GM21367 (cell line): ENCODE measurements at regions not wholly inside any gene's neighbourhood (a gene's known extent, or its start where the extent isn't known, plus 50 kb on each side); places are given as distances from the start of the nearest gene placed in this dataset.

ENCODE experiments used
- ATAC-seq: cut with Tn5 transposase; IDR thresholded peaks from one replicate; pipeline ENCODE4 v1.9.1; 2021; ENCODE audit not compliant: unreplicated experiment

DNA sequence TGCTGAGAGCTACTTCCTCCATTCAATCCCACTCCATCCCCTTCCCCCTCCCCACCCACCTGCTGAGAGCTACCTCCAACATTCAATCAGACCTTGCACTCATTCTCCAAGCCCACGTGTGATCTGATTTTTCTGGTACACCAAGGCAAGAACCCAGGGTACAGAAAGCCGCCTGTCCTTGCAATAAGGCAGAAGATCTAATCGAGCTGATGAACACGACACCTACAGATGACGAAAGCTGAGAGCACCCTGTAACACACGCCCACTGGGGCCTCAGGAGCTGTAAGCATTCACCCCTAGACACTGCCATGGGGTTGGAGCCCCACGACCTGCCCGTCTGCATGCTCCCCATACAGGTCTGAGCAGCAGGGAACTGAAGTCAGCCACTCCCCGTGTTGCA is 58.3 kb downstream of the TRIML1 start:
- no peak for ATAC-seq

DNA sequence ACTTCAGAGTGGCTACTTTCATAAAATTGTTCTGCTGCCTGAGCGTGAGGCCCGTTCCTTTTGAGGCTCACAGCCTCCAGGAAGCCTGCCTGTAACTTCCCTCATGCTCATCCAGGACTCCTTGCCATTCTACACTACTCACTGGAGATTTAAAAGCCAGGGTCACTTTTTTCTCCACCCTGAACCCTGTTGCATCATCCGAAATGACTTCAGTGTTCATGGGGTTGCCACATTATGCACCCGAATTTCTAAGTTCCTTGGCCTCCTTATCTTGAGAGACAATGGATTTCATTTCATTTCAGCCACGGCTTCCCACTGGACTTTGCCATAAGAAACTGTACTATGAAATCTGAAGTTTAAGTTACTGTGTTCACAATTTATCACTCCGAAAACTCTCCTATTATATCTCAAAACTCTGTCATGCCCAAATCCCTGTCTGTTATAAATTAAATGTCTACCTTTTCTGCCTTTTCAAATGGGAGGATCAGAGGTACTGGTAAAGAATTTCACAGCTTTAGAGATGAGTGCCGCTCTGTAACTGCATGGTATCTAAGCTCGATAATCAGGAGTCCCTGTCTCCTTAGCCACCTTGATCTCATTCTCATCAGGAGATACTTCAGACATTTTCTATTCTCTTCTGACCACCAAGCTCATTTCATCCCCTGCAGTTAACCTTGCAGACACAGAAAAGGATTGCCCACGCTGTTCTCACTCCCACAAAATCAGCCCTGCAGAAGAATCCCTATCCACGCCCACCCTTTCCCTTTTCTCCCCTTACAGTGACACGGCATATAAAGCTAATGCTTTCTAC is 59.9 kb downstream of the TRIML1 start:
- ATAC-seq = no peak

DNA sequence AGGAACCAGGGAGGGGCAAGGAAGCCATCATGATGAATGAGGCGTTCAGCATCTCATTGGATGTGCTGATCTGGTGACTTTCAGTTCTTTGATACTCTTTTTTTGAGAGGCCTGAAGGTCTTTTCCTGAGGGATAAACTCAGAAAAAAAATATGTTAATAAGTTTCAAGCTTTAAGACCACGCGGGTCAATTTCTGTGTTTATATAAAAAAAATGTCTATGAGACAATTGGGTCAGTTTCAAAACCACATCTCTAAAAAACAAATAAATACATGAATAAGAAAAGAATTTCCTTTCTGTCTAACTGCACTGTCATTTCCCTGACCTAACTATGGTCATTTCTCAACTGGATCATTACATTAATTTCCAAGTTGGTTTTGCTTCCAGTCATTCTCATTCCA is 62.6 kb downstream of the TRIML1 start:
- no peak for ATAC-seq

DNA sequence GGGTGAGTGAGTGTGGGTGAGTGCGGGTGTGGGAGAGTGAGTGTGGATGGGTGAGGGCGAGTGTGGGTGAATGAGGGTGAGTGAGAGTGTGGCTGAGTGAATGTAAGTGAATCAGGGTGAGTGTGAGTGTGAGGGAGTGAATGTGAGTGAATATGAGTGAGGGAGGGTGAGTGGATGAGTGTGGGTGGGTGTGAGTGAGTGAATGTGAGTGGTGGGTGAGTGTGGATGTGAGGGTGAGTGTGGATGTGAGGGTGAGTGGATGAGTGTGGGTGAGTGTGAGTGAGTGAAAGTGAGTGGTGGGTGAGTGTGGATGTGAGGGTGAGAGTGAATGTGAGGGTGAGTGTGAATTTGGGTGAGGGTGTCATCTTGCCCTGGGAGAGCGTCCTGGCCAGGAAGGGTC is 67.5 kb downstream of the TRIML1 start:
- ATAC-seq = no peak

GRCh38 chr4:188214861-188215260 is 75.6 kb downstream of the TRIML1 start:
- ATAC-seq = no peak

GRCh38 chr4:188218392-188218791 is 79.2 kb downstream of the TRIML1 start:
- ATAC-seq = no peak

GRCh38 chr4:188220006-188220405 is 80.8 kb downstream of the TRIML1 start:
- ATAC-seq = no peak

DNA sequence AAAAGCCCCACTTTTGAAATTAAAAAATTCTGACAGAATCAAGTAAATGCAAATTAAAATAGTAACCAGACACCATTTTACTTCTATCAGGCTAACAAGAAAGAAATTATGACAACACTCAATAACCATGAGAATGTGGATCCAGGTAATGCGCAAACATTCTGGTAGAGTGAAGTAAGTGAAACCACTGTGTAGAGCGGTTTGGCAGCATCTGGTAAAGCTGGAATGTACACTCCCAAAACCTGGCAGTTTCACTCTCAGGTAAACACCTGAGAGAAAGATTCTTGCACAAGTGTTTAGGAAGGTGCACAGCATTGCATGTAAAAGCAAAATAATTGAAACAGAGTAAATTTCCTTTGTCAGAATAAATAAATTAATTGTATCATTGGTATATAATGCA is 81.8 kb downstream of the TRIML1 start:
- ATAC-seq = no peak

GRCh38 chr4:188228279-188228678 is 89.0 kb downstream of the TRIML1 start:
- no peak for ATAC-seq

GRCh38 chr4:188232428-188232827 is 93.2 kb downstream of the TRIML1 start:
- ATAC-seq = no peak

GRCh38 chr4:188242041-188242440 is 102.8 kb downstream of the TRIML1 start:
- ATAC-seq = no peak

GRCh38 chr4:188245651-188246050 is 106.4 kb downstream of the TRIML1 start:
- ATAC-seq = no peak

- no peak for ATAC-seq
Measured at GRCh38 chr4:188246488-188246887, 107.2 kb downstream of the TRIML1 start.

GRCh38 chr4:188254211-188254610 is 115.0 kb downstream of the TRIML1 start:
- no peak for ATAC-seq

DNA sequence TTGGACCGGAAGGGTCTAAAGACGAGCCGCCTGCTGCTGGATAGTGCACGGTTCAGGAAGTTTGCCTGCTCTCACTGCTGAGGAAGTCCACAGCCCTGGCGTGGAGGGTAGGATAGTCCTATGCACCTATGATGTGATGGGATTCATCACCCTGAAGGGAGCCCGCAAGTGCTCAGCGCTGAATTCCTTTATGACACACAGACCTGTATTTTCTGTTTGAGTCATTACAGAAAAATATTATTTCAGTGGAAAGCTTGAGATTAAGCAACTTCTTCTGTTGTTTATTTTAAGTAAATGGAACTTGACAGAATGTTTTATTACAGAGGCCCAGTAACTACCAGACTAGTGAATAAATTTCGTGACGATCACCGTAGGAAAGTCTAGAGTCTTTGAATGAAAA is 123.2 kb downstream of the TRIML1 start:
- ATAC-seq = no peak

DNA sequence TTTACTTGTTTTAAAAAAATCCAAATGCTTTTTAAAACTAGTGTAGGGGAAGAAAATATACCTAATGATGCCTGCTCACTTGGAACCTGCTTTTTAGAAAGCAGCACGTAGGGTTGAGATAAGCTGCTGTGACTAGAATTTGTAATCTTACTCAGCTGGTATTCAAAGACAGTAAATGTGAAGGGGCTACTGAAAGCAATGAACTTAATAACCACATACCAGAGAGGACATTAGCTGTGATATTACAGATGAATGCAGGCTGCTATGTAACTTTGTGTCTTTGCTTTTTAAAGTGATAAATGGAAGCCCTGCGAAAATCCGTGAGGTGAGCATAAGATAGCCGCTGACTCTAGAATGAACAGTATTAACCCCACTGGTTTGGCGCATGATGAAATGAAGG is 124.1 kb downstream of the TRIML1 start:
- ATAC-seq = no peak

DNA sequence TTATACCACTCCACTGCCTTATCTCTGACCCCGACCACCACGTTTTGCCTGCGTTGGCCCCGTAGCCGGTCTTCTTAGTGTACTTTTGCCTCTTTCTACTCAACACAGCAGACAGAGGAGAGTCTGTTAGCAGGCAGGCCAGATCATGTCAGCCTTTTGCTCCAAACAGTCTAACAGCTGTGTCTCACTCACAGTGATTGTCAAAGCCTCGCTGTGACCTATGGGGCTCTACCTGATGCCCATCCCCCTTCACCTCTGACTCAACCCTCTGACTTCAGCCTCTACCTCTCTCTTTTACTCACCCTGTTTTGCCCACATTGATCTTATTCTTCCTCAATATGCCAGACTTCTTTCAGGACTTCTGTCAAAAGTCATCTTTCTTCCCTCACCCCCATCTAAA is 127.1 kb downstream of the TRIML1 start:
- ATAC-seq = no peak

- ATAC-seq = no peak
Measured at GRCh38 chr4:188268131-188268908, 129.1 kb downstream of the TRIML1 start.

DNA sequence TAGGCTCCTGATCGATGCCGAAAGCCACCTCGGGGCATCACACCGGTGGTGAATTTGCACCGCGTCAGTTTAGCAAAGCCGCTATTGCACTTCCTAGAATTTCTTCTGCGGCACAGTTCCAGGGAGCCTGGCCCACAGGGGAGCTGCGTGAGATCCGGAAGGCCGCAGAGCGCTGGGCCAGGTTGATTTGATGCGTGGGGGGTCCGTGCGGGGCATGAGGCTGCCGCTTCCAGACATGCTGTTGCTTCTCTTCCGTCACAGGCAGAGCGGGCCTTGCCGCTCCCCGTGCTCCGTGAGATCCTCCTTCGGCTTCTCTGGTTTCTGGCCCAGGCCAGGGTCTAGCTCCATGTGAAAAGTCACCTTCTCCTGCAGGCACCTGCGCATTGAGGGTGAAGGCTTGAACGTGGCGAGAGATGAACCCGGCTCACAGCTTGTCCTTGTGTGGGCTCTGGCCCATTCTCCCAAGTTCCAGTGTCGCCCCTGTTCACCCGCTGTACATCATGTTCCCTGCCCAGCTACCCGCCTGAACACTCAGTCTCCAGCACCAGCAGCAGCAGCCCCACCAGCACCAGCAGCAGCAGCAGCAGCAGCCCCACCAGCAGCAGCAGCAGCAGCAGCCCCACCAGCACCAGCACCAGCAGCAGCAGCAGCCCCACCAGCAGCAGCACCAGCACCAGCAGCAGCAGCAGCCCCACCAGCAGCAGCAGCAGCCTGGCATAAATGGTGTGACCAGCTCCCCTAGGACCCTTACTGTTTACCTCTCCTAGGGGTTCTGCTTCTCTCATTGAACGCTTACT is 131.2 kb downstream of the TRIML1 start:
- no peak for ATAC-seq

GRCh38 chr4:188275686-188276085 is 136.4 kb downstream of the TRIML1 start:
- no peak for ATAC-seq

DNA sequence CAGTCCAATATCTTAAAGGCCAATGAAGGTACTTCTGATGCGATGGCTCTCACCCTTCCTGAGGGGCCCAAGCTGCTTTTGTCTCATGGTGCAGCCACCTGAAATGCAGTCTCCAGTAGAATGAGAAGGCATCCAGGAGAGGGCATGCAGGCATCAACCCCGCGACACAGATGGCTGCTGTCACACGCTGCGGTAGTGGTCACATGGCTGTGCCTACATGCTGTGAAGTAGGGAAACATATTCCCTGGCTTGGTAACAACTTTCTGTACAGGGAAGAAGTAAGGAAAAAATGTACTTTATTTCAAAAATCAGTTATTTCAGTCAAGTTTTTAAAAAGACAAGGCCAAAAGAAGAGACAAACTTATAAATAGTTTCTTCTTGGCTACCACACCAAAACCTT is 139.9 kb downstream of the TRIML1 start:
- no peak for ATAC-seq
